ENCODE measurements at regions not wholly inside any gene's neighbourhood (a gene's known extent, or its start where the extent isn't known, plus 50 kb on each side); places are given as distances from the start of the nearest gene placed in this dataset.
"Not testable (repeated sequence)": the region's sequence is repeated elsewhere in the genome, so short reads cannot be mapped to it uniquely, and the experiment has no call there.

DNA sequence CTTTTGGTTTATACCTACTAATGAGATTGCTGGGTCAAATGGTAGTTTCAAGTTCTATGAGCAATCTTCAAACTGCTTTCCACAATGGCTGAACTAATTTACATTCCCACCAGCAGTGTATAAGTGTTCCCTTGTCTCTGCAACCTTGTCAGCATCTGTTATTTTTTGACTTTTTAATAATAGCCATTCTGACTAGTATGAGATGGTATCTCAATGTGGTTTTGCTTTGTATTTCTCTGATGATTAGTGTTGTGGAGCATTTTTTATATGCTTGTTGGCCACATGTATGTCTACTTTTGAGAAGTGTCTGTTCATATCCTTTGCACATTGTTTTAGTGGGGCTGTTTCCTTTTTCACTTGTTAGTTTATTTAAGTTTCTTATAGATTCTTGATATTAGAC, 449.3 kb upstream of the ATP11B start:
- TF ChIP-seq, protein P1, sequence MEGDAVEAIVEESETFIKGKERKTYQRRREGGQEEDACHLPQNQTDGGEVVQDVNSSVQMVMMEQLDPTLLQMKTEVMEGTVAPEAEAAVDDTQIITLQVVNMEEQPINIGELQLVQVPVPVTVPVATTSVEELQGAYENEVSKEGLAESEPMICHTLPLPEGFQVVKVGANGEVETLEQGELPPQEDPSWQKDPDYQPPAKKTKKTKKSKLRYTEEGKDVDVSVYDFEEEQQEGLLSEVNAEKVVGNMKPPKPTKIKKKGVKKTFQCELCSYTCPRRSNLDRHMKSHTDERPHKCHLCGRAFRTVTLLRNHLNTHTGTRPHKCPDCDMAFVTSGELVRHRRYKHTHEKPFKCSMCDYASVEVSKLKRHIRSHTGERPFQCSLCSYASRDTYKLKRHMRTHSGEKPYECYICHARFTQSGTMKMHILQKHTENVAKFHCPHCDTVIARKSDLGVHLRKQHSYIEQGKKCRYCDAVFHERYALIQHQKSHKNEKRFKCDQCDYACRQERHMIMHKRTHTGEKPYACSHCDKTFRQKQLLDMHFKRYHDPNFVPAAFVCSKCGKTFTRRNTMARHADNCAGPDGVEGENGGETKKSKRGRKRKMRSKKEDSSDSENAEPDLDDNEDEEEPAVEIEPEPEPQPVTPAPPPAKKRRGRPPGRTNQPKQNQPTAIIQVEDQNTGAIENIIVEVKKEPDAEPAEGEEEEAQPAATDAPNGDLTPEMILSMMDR (IDR thresholded peaks at IDR 0.05), result not testable (repeated sequence)
- TF ChIP-seq EZH2 (IDR thresholded peaks at IDR 0.05; ENCODE audit: borderline replicate concordance, insufficient read depth, low read depth, low read length, poor library complexity, severe bottlenecking), result not testable (repeated sequence)
